Activated naive CD4-positive, alpha-beta T cell treated with anti-CD3 and anti-CD28 coated beads, Interleukin-2, amount 50 U/mL, for 24 hours (primary cell): ENCODE measurements at regions not wholly inside any gene's neighbourhood (a gene's known extent, or its start where the extent isn't known, plus 50 kb on each side); places are given as distances from the start of the nearest gene placed in this dataset.

Experiments
- H3K27ac Mint-ChIP-seq: one replicate; pipeline ENCODE4 v1.8.0; 2021; ENCODE audit warnings: mild to moderate bottlenecking, mixed read lengths
- H3K27me3 Mint-ChIP-seq: one replicate; pipeline ENCODE4 v1.8.0; 2021; ENCODE audit warnings: mixed read lengths
- H3K36me3 Mint-ChIP-seq: one replicate; pipeline ENCODE4 v1.8.0; 2021; ENCODE audit warnings: mixed read lengths
- H3K4me1 Mint-ChIP-seq: one replicate; pipeline ENCODE4 v1.8.0; 2021; ENCODE audit warnings: mixed read lengths
- H3K4me3 Mint-ChIP-seq: one replicate; pipeline ENCODE4 v1.8.0; 2021; ENCODE audit warnings: mild to moderate bottlenecking, mixed read lengths
- H3K9me3 Mint-ChIP-seq: one replicate; pipeline ENCODE4 v1.8.0; 2021; ENCODE audit warnings: mixed read lengths

DNA sequence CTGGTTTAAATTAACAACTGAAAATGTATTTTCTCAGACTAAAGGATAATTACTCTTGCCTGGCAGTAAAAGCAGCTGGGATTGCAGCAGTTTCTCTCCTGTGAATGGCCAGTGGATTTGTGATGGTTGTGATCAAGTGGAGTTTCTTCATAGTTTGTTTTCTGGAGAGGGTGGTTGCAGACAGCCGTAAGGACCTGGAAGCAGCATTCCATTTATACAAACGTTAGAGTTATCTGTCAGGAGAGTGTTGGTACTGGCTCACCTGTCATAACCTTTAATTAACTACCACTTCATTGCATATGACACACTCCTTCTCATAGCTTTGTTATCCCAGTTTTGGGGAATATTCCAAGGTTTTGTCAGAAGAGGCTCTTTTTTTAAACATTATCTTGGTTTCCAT lies 258.4 kb upstream of the SLC10A2 start:
- no peaks in the 10 kb centered on the region for H3K36me3 Mint-ChIP-seq
- H3K9me3 Mint-ChIP-seq: peaks cover 20% of the 10 kb centered on the region
- H3K4me3 Mint-ChIP-seq: no peak overlapping the region
- no peaks in the 10 kb centered on the region for H3K27me3 Mint-ChIP-seq
- H3K4me1 Mint-ChIP-seq: no peaks in the 10 kb centered on the region
- no peak overlapping the region for H3K27ac Mint-ChIP-seq

DNA sequence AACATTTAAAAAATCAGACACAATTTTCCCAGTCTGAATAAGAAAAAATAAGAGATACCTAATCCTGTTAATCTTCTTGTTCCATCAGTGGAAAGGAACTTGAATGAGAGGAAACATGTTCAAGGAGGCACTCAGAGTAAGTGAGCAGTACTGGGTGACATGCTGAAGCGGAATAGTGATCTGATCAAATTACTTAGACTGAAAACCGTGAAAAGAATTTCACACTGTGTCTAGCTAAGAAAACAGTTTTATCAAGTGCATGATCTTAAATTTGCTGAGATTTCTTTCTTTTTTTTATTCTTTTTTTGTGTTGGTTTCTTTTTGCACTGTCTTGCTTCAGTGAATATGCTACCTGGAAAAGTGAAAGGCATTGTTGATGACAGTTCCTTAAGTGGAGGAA lies 249.5 kb upstream of the SLC10A2 start:
- no peaks in the 10 kb centered on the region for H3K36me3 Mint-ChIP-seq
- H3K4me1 Mint-ChIP-seq: no peaks in the 10 kb centered on the region
- no peaks in the 10 kb centered on the region for H3K27me3 Mint-ChIP-seq
- peaks cover 9% of the 10 kb centered on the region for H3K9me3 Mint-ChIP-seq
- no peak overlapping the region for H3K4me3 Mint-ChIP-seq
- no peak overlapping the region for H3K27ac Mint-ChIP-seq

DNA sequence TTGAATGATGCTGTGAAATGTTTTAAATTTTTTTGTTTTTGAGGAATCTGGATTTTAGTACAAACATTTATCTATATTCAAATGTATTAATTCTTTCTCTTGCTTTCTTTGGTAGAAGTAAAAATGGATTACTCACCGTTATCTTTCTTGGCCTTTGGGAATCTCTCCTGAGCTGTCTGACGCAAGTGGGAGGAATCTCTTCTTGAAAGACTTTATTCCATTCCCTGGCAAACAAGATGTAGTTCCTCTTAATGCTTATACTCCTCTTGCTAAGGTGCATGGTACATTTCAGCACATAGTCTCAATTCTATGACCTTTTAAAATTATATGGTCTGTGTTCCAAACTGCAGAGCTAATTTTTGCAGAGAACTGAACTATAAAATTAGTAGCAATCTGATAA lies 246.2 kb upstream of the SLC10A2 start:
- H3K27me3 Mint-ChIP-seq: no peaks in the 10 kb centered on the region
- no peaks in the 10 kb centered on the region for H3K36me3 Mint-ChIP-seq
- no peak overlapping the region for H3K27ac Mint-ChIP-seq
- no peaks in the 10 kb centered on the region for H3K4me1 Mint-ChIP-seq
- peaks cover 12% of the 10 kb centered on the region for H3K9me3 Mint-ChIP-seq
- H3K4me3 Mint-ChIP-seq: no peak overlapping the region

DNA sequence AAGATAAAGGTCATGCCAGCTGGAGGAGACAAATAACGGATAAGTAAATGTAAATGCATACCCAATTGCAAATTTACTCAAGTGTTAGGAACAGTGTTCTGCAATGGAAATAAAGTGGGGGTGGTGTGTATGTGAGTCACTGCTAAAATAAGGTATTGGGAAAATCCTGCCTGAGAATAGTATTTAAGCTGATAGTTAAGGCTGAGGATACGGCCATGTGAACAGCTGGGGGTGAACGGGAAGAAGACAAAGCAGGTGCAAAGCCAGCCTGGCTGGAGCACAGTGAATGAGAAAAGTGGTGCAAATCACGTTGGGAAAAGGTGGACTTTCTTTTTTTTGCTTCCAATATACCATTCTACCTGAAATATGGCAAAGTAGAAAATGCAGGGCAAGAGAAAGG lies 242.4 kb upstream of the SLC10A2 start:
- Mint-ChIP-seq H3K27ac (no peak overlapping the region), H3K4me3 (no peak overlapping the region), H3K9me3 (peaks cover 11% of the 10 kb centered on the region), H3K36me3 (no peaks in the 10 kb centered on the region), H3K4me1 (no peaks in the 10 kb centered on the region), H3K27me3 (no peaks in the 10 kb centered on the region)

DNA sequence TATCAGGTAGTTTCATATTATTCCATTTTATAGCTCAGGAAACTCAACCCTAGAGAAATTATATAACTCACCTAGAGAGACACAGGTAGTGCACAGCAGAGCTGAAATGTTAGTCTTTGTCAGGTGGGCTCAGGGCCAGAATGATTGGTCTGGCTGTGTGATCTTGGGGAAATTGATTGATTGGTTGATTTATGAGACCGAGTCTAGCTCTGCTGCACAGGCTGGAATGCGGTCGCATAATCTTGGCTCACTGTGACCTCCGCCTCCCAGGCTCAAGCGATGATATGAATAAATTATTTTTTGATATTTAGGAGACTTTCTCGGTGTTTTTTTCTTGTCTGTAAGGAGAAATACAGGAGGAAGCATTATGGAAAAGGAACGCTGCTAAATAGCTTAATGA lies 239.9 kb upstream of the SLC10A2 start:
- no peak overlapping the region for H3K27ac Mint-ChIP-seq
- H3K4me1 Mint-ChIP-seq: no peaks in the 10 kb centered on the region
- H3K9me3 Mint-ChIP-seq: peaks cover 8% of the 10 kb centered on the region
- no peaks in the 10 kb centered on the region for H3K27me3 Mint-ChIP-seq
- no peaks in the 10 kb centered on the region for H3K36me3 Mint-ChIP-seq
- H3K4me3 Mint-ChIP-seq: no peak overlapping the region

DNA sequence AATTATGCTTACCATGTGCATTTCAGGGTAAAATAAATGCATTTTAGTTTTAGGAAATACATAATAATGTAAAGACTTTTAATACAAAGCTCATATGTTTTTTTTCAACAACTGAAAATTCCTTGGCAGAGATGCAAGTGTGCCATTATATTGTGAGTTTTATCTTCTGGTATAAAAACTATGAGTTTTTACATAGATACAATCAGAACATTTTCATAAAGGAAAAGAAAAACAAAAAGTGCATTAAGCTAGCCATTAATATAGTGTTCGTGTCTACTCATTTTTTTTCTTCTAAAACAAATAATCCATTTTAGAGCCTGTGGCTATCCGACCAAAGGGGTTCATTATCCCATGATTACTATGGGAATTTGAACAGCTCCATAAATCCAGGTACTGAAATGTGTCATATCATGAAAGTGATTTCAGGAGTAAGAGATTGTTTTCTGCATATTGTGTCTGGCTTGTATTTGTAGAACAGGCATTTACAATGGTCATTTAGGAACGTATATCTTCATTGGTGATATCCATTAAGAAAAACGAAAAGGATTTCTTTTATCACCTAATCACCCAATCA lies 236.9 kb upstream of the SLC10A2 start:
- H3K36me3 Mint-ChIP-seq: no peaks in the 10 kb centered on the region
- no peaks in the 10 kb centered on the region for H3K27me3 Mint-ChIP-seq
- H3K27ac Mint-ChIP-seq: no peak overlapping the region
- H3K9me3 Mint-ChIP-seq: peaks cover 12% of the 10 kb centered on the region
- H3K4me1 Mint-ChIP-seq: no peaks in the 10 kb centered on the region
- no peak overlapping the region for H3K4me3 Mint-ChIP-seq

DNA sequence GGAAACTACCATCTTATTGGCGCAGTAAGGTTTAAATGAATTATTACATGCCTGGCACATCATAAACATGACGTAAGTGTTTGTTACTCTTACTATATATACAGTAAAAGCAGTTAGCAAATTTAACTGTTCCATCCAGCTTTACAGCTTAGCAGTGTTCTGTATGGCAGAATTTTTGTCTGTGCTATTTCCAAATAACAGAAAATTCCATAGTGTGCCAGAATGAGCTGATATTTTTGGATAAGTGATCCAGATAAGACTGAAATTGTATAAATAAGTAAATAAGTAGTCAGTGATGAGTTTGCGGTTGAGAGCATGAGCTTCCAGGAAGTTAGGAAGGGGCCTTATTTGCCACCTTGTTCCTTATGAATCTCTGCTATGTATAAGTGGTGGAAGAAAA lies 236.5 kb upstream of the SLC10A2 start:
- Mint-ChIP-seq H3K9me3 (peaks cover 11% of the 10 kb centered on the region), H3K27me3 (no peaks in the 10 kb centered on the region), H3K4me1 (no peaks in the 10 kb centered on the region), H3K4me3 (no peak overlapping the region), H3K36me3 (no peaks in the 10 kb centered on the region), H3K27ac (no peak overlapping the region)

DNA sequence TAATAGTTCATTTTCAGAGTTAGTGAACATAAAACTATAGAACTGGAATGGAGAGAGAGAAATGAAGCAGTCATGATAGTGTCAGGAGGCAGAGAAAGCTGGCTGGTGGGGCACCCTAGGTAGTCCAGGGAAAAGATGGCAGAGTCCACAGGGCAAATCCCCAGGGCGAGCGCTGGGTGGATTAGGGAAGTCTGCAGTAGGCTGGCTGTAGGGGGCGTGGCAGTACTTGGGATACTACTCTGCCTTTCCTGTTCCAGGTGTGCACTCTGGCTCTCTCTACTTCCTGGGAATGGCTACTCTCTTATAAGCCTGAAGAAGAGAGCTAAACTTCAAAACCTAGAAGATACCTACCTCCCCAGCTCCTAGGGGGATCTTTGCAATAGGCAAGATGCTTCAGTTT lies 232.9 kb upstream of the SLC10A2 start:
- Mint-ChIP-seq H3K4me3 (no peak overlapping the region), H3K36me3 (no peaks in the 10 kb centered on the region), H3K4me1 (no peaks in the 10 kb centered on the region), H3K27me3 (no peaks in the 10 kb centered on the region), H3K27ac (no peak overlapping the region), H3K9me3 (peaks cover 23% of the 10 kb centered on the region)

DNA sequence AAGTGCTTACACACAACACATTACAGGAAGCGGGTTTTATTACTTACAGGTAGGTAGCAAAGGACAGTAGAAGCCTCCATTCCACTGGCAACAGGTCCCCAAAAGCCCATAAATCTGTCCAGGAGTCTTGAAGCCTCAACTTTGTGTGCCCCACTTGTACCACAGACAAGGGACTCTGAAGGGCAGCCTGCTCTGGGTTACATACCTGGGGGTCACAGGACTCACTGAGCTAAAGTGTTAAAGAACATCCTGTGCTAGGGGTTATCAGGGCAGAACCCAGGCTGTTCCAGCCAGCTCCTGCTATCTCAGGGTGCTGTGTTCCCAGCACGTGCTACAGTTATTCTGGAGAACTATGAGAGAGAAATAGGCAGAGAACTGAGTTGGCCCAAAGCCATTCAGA lies 230.9 kb upstream of the SLC10A2 start:
- Mint-ChIP-seq H3K9me3 (peaks cover 23% of the 10 kb centered on the region), H3K27me3 (no peaks in the 10 kb centered on the region), H3K36me3 (no peaks in the 10 kb centered on the region), H3K4me1 (no peaks in the 10 kb centered on the region), H3K27ac (no peak overlapping the region), H3K4me3 (no peak overlapping the region)

DNA sequence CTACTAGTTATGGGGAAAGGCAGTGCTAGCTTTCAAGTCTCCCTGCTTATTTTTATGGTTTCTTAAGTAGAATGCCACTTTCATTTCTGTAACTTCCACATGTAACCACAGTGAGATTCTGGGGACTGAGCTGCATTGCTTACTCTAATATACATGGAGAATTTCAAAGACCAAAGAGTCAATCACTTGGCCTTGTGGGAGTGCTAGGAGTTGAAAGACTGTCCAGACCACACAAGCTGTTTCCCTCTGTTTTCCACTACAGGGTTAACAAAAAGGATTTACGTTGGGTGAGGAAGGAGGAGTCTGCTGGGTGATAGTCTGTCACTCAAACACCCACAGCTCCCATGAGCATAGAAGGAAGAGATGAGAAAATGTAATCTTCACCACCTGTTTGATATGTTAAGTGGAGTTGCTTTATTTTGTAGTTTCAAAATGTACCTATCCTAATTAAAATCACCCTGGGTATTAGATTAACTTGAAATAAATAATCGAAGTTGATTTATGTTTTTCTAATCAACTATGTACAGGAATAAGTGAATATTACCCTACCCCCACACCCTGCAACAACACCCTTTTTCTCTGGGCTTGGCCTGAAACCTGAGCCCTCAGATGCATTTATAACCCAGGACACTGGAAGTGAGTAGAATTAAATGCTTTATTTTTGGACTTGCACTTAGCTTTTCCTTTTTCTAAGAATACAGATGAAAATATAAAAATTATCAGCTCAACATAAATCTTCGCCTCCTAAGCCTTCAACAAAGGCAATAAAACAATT lies 225.8 kb upstream of the SLC10A2 start:
- Mint-ChIP-seq H3K9me3 (peaks cover 8% of the 10 kb centered on the region), H3K4me3 (no peak overlapping the region), H3K4me1 (no peaks in the 10 kb centered on the region), H3K27ac (no peak overlapping the region), H3K36me3 (no peaks in the 10 kb centered on the region), H3K27me3 (no peaks in the 10 kb centered on the region)

DNA sequence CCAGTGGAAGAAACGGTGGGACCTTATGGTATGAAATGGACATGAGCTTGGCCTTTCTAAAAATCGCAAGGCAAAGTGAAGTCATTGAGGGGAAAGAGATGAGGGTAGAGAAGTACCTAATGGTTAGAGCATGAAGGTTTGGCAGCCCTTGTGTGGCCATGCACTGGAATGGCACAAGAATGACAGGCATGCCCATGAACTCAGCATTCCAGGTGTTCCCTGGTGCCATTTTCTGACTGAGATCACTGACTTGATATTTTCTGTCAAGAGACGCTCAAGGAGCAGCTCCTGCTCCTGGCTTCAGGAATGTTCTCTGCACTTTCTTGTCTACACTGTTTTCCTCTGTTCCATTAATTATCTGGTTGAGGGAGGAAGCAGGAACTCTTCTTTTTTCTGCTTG lies 225.0 kb upstream of the SLC10A2 start:
- Mint-ChIP-seq H3K9me3 (no peaks in the 10 kb centered on the region), H3K27ac (no peak overlapping the region), H3K27me3 (no peaks in the 10 kb centered on the region), H3K4me3 (no peak overlapping the region), H3K4me1 (no peaks in the 10 kb centered on the region), H3K36me3 (no peaks in the 10 kb centered on the region)

DNA sequence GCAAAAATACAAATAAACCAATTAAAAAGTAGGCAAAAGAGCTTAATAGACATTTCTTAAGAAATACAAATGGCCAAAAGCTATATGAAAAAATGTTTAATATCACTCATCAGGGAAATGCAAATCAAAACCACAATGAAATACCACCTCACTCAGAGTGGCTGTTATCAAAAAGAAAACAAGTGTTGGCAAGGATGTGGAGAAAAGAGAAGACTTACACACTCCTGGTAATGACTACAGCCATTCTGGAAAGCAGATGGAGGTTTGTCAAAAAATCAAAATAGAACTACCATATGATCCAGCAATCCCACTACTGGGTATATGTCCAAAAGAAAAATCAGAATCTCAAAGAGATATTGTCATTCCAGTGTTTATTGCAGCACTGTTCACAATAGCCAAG lies 223.5 kb upstream of the SLC10A2 start:
- Mint-ChIP-seq H3K27ac (no peak overlapping the region), H3K36me3 (no peaks in the 10 kb centered on the region), H3K9me3 (no peaks in the 10 kb centered on the region), H3K27me3 (no peaks in the 10 kb centered on the region), H3K4me1 (no peaks in the 10 kb centered on the region), H3K4me3 (no peak overlapping the region)

DNA sequence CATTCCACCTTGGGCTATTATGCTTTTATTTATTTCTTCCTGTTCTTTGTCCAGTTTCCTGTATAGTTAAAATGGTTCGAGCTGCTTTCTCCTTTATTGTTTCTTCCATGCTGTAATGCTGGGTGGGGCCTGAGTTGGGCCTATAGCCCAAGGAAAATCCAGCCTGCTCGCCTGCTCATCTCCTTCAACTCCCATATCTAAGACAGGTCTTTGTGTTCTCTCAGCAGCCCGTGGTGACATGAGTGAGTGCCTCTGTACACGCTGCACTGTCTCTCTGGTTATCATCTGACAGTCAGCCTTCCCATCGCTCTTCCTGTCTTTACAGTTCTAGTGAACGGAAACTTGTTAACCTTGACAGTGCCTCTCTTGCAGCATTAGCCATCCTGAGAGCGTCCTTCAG lies 221.9 kb upstream of the SLC10A2 start:
- Mint-ChIP-seq H3K4me1 (no peaks in the 10 kb centered on the region), H3K9me3 (no peaks in the 10 kb centered on the region), H3K27me3 (peaks cover 3% of the 10 kb centered on the region), H3K36me3 (no peaks in the 10 kb centered on the region), H3K4me3 (no peak overlapping the region), H3K27ac (no peak overlapping the region)

DNA sequence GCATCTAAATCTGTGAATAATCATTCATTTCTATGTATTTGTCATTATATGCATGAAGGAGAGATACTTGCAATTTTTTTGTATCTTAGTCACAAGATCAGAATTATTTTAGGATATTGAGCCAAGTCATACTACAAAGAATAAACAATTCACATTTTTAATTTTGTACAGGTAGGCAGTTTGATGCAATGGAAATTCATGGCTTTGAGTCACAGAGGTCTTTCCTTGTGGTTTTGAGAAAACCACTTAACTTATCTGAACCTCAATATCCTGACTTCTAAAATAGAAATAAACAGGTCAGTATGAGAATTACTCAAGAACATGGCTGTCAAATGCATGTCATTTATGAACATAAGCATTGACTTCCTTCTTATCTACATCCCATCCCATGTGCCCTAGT lies 221.4 kb upstream of the SLC10A2 start:
- no peak overlapping the region for H3K4me3 Mint-ChIP-seq
- peaks cover 5% of the 10 kb centered on the region for H3K27me3 Mint-ChIP-seq
- no peaks in the 10 kb centered on the region for H3K9me3 Mint-ChIP-seq
- no peaks in the 10 kb centered on the region for H3K4me1 Mint-ChIP-seq
- no peaks in the 10 kb centered on the region for H3K36me3 Mint-ChIP-seq
- no peak overlapping the region for H3K27ac Mint-ChIP-seq

DNA sequence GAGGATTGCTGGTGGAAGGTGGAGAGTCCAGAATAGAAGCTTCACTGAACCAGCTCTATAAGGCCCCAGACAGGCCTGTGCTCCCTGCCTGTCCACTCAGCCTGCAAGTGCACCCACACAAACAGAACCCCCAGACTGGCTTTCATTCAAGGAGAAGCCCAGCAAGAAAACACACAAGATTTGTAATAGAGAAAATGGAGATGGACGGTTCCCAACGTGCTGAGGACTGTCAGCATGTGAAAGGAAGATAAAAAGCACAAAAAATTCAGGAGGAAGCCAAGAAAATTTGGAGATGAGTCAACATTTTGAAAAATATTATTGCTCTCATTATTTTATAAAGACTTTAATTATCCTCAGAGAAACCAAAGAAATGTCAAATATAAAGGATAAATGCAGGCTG lies 218.2 kb upstream of the SLC10A2 start:
- no peaks in the 10 kb centered on the region for H3K9me3 Mint-ChIP-seq
- no peak overlapping the region for H3K4me3 Mint-ChIP-seq
- H3K36me3 Mint-ChIP-seq: no peaks in the 10 kb centered on the region
- H3K27me3 Mint-ChIP-seq: peaks cover 5% of the 10 kb centered on the region
- H3K27ac Mint-ChIP-seq: no peak overlapping the region
- no peaks in the 10 kb centered on the region for H3K4me1 Mint-ChIP-seq

DNA sequence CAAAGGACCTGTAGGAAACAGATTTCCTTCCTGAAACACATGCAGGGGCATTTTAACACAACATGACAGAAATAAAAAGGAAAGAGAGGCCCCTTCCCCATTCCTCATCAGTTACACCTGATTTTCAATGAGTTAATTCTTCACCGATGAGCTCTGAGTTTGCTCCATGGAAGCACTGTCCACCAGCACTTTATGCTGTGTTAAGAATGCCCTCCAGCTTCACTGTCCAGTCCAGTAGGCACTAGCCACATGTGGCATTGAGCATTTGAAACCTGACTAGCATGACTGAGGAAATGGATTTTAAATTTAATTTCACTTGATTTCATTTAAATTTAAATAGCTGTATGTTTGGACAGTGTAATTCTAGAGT lies 217.2 kb upstream of the SLC10A2 start:
- no peak overlapping the region for H3K4me3 Mint-ChIP-seq
- H3K9me3 Mint-ChIP-seq: no peaks in the 10 kb centered on the region
- peaks cover 5% of the 10 kb centered on the region for H3K27me3 Mint-ChIP-seq
- H3K27ac Mint-ChIP-seq: no peak overlapping the region
- no peaks in the 10 kb centered on the region for H3K36me3 Mint-ChIP-seq
- H3K4me1 Mint-ChIP-seq: no peaks in the 10 kb centered on the region
